Pancreas (tissue), 10 donors: ENCODE measurements at regions not wholly inside any gene's neighbourhood (a gene's known extent, or its start where the extent isn't known, plus 50 kb on each side); places are given as distances from the start of the nearest gene placed in this dataset.

Experiments used
- ATAC-seq, 4 donors: fragments of 200-7000 bp; cut with Tn5 transposase; one replicate each; pipeline versions ENCODE4 v1.8.0 to v1.9.1; 2020; ENCODE audit warnings: mild to moderate bottlenecking in 4 of 4, moderate library complexity in 4 of 4
- DNase-seq, 6 donors: peaks; one replicate each; pipeline ENCODE4 v3.0.0-alpha.2; 2020
- FAIRE-seq: peaks from 2 replicates; lab custom pipeline; 2012; peaks lifted over from hg19 to GRCh38; lab: Jason Lieb, UNC
- H3K27ac ChIP-seq, 4 donors: fragments of 200-600 bp; sonication (generic); 1 replicate in 3 of 4; 2 replicates in 1 of 4; pipeline versions ENCODE4 v1.5.0 to v1.8.0; 2020
- H3K27me3 ChIP-seq, 4 donors: fragments of 200-600 bp; one replicate each; pipeline ENCODE4 v1.8.0; 2021
- H3K36me3 ChIP-seq, 3 donors: fragments of 200-600 bp; sonication (generic) in 1 of 3; one replicate each; pipeline versions ENCODE4 v1.5.0 to v1.8.0; 2020 to 2021
- H3K4me1 ChIP-seq, 3 donors: fragments of 200-600 bp; one replicate each; pipeline ENCODE4 v1.8.0; 2021
- H3K4me3 ChIP-seq, 4 donors: fragments of 200-600 bp; sonication (generic) in 2 of 4; one replicate each; pipeline versions ENCODE4 v1.5.0 to v1.8.0; 2020 to 2021
- H3K9me3 ChIP-seq, 4 donors: fragments of 200-600 bp; one replicate each; pipeline ENCODE4 v1.8.0; 2021
- CTCF ChIP-seq, 4 donors: fragments of 200-600 bp; sonication (generic) in 3 of 4; IDR thresholded peaks; one replicate each; pipeline versions ENCODE4 v1.5.0 to v1.8.0; 2021; ENCODE audit warnings: antibody characterized with exemption in 4 of 4
- whole genome bisulfite sequencing, 2 donors: extraction: QIAGEN DNeasy Blood & Tissue Kit; methylation state at CpG; one replicate each; pipeline ENCODE4 v1.1.7; 2013; 5-methylcytosine and 5-hydroxymethylcytosine counted together
- intact Hi-C, 3 donors: fragments of 100-400 bp; cut with DNase I; formaldehyde crosslinking; loops; one replicate each; pipeline versions ENCODE4 v1.11.1 to v1.14.2; 2022
- donor health status: healthy with polysubstance abuse.
- donor health status: DM: no; HTN: no; CAD: no; lungs with moderate emphysema.
- donor health status: DM: no; HTN: no; CAD: no.
- donor health status: control.
- donor health status: control.
- donor health status: Bipolar disorder and iron deficiency.
- donor health status: DM: yes; HTN: yes; CAD: no.
- donor health status: DM: no; HTN: no; CAD: no.
- donor health status: DM: no; HTN: no; CAD: no.
- donor health status: DM: yes; HTN: yes; CAD: no.

DNA sequence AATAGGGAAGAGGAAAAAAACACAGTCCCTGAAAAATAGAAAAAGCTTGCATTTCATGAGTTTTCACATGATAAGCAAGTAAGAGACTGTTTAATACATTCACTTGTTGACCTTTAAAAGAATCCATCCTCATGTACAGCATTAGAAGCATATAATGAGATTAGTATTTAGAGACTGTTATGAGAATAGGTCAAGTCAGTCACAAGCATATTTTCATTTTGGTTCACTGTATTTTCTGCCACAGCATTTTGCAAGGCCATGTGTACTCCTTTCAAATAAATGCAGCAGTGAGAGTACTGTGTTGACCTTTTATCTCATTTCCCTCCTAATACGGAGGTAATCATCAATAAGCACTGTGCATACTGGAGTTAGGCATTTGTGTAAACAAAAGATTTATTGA lies 162.2 kb upstream of the SETMAR start:
- intact Hi-C loops = no loop called here
- no peak for TF ChIP-seq CTCF (IDR thresholded peaks at IDR 0.05)
- H3K27ac ChIP-seq = no peak overlapping the region
- no peak overlapping the region for H3K4me3 ChIP-seq
- 16 to 17% methylated on average over 1 of the region's 1 CpG for WGBS, 2 donors
- no peak for ATAC-seq
- no peak for DNase-seq
- H3K27me3 ChIP-seq = no peaks in the 10 kb centered on the region
- no peak for FAIRE-seq
- no peaks in the 10 kb centered on the region for H3K4me1 ChIP-seq
- no peaks in the 10 kb centered on the region for H3K9me3 ChIP-seq
- no peaks in the 10 kb centered on the region for H3K36me3 ChIP-seq

DNA sequence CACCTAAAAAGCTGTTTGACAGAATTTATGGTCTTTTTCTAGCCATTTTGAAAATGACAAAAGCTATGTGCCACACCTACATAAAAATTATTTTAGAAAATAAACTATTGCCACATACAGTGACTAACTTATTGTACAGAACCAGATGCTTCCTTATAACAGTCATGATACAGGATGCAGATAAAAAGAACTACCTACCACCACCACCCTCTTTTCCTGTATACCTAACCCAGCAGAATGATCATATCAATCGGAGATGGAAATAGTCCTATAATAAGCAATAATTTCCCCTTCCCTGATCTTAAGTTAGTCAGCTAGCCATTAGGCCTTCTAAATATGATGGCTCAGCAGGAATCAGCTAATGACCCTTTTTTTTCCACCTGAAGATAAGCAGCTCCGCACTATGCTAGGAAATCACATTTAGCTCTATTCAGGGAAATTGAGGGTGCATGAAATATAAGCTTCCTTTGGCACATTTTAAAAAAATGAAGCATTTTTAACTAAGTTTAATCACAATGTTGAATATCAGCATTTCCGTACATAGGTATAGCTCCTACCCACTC lies 155.5 kb upstream of the SETMAR start:
- ATAC-seq = peak in 1 of 4 donors; percentile 69
- H3K36me3 ChIP-seq = no peaks in the 10 kb centered on the region
- WGBS, 2 donors = 84 to 86% methylated on average over 3 of the region's 3 CpGs
- FAIRE-seq = no peak
- H3K27me3 ChIP-seq = no peaks in the 10 kb centered on the region
- no peak for TF ChIP-seq CTCF (IDR thresholded peaks at IDR 0.05)
- no peak overlapping the region for H3K4me3 ChIP-seq
- no peaks in the 10 kb centered on the region for H3K4me1 ChIP-seq
- DNase-seq = no peak
- intact Hi-C loops = no loop called here
- no peak overlapping the region for H3K27ac ChIP-seq
- H3K9me3 ChIP-seq = no peaks in the 10 kb centered on the region

- Histone ChIP-seq H3K27ac (no peak overlapping the region), H3K4me1 (no peaks in the 10 kb centered on the region), H3K36me3 (no peaks in the 10 kb centered on the region), H3K27me3 (no peaks in the 10 kb centered on the region), H3K4me3 (no peak overlapping the region), H3K9me3 (no peaks in the 10 kb centered on the region)
- TF ChIP-seq CTCF (IDR thresholded peaks at IDR 0.05) = no peak
- ATAC-seq = no peak
- DNase-seq = no peak
- intact Hi-C loops = no loop called here
- no peak for FAIRE-seq
- 88 to 89% methylated on average over 2 of the region's 2 CpGs for WGBS, 2 donors
Observed at GRCh38 chr3:4149296-4149695, 153.9 kb upstream of the SETMAR start.

DNA sequence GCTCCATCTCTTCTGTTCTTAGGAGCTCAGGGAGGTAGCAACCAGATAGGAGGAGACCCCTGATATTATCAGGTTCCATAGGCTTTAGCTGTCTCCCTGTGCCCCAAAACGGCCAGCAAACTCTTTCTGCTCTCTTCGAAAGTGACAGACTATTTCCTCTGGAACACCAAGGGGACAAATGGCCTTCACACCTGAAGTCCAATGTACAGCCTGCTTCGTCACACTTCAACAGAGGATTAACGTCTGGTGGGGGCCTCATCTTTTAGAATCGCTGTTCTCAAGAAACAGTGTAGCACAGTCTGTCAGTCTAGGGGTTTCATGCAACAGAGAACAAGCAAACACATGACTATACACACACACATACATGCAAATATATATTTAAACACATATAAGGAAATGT lies 152.4 kb upstream of the SETMAR start:
- Histone ChIP-seq H3K4me1 (no peaks in the 10 kb centered on the region), H3K36me3 (no peaks in the 10 kb centered on the region), H3K4me3 (no peak overlapping the region), H3K27ac (no peak overlapping the region), H3K9me3 (no peaks in the 10 kb centered on the region), H3K27me3 (no peaks in the 10 kb centered on the region)
- 79 to 85% methylated on average over 5 of the region's 5 CpGs for WGBS, 2 donors
- no peak for DNase-seq
- ATAC-seq = no peak
- TF ChIP-seq CTCF (IDR thresholded peaks at IDR 0.05) = no peak
- no peak for FAIRE-seq
- intact Hi-C loops = no loop called here

DNA sequence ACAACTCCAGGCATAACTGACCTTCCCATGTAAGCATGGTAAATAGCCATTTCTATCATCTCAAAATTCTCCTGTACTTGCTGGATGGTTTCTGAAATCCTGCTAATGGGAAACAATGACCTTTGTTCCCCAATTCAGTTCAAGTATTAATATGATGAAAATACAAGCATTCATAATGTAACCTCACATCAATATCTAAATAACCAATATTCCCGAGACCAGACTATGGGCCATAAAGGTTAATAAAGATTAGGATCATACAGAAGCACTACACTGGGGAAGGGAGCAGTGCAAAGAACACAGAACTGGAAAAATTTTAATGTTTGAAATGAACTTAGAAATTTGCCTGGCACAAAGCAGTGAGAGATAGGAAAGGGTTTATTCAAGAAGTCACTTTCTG lies 151.3 kb upstream of the SETMAR start:
- DNase-seq = no peak
- Histone ChIP-seq H3K9me3 (no peaks in the 10 kb centered on the region), H3K4me3 (no peak overlapping the region), H3K27ac (no peak overlapping the region), H3K36me3 (no peaks in the 10 kb centered on the region), H3K4me1 (no peaks in the 10 kb centered on the region), H3K27me3 (no peaks in the 10 kb centered on the region)
- no peak for TF ChIP-seq CTCF (IDR thresholded peaks at IDR 0.05)
- ATAC-seq = no peak
- intact Hi-C loops = no loop called here
- FAIRE-seq = no peak
- 88 to 89% methylated on average over 1 of the region's 1 CpG for WGBS, 2 donors
